Left hindlimb (tissue), 1 donor: ENCODE measurements at regions not wholly inside any gene's neighbourhood (a gene's known extent, or its start where the extent isn't known, plus 50 kb on each side); places are given as distances from the start of the nearest gene placed in this dataset.
"Not testable (repeated sequence)": the region's sequence is repeated elsewhere in the genome, so short reads cannot be mapped to it uniquely, and the experiment has no call there.

Source experiments
- DNase-seq: peaks from one replicate; pipeline ENCODE4 v3.0.0-alpha.2; 2018

DNA sequence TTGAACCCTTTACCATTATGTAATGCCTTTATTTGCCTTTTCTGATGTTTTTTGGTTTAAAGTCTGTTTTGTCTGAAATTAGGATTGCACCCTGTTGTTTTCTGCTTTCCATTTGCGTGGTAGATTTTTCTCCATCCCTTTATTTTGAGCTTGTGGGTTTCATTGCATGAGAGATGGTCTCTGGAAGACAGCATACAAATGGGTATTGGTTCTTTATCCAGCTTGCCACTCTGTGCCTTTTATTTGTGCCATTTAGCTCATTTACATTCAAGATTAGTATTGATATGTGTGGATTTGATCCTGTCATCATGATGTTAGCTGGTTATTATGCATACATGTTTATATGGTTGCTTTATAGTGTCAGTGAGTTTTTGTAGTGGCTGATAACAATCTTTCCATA is 318.7 kb upstream of the PPP2R3A start:
- DNase-seq: no peak

- no peak for DNase-seq
These were observed 316.2 kb upstream of the PPP2R3A start for GRCh38 chr3:135649361-135649760.

DNA sequence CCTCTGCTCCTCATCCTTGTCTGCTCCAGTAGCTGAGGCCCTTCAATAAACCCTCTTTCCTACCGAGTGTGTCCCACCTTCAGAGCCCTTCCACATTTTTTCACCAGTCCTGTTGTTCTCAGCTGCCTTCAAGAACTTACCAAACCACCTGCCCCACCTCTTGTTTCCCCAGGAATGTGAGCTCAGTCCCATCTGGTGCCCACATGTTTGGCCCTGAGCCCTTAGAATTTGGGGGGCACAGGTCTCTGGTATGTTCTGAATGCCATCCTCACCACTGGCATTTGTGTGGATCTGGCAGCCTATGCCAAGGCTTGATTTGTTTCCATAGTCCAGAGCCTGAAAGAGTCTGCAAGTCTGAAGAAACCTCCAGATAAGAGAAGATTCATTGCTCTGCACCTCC is 315.2 kb upstream of the PPP2R3A start:
- DNase-seq: no peak

GRCh38 chr3:135652388-135652787 is 313.1 kb upstream of the PPP2R3A start:
- DNase-seq: no peak

DNA sequence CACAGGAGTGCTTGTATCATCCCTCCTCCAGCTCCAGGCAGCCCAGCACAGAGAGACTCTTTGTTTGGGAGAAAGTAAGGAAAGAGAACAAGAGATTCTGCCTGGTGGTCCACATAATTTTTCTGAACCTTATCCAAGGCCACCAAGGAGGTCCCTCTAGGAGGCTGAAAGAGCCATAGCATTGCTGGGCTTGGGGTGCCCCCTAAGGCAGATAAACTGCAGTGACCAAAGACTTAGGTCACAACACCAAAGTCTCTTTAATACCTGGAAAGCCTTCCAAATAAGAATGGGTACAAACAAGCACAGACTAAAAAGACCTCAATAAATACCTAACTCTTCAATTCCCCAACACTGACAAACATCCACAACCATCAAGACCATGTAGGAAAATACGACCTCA is 310.2 kb upstream of the PPP2R3A start:
- no peak for DNase-seq

DNA sequence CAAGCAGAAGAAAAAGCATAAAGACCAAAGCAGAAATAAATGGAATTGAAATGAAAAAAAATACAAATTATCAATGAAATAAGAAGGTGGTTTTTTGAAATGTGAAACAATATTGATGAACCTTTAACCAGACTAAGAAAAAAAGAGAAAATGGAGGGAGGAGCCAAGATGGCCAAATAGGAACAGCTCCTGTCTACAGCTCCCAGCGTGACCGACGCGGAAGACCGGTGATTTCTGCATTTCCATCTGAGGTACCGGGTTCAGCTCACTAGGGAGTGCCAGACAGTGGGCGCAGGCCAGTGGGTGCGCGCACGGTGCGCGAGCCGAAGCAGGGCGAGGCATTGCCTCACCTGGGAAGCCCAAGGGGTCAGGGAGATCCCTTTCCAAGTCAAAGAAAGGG is 307.1 kb upstream of the PPP2R3A start:
- DNase-seq: not testable (repeated sequence)

DNA sequence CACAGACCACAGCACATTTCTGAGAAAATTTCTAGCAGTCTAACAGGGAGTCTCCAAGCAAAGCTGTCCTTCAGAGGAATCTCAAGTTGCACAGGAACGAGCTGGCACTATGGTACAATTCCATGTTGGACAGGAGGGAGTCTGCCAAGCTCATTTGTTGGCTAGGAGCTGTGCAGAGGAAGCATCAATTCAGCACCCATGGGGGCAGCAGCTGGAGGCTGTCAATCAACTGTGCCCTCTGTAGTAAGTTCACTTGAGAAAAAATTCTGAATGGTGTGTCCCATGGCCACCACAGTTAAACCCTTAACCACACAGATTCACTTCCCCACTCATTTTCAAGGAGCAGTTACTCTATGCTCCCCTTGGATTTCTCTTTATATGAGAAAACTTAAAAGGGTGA is 298.5 kb upstream of the PPP2R3A start:
- DNase-seq: no peak

- no peak for DNase-seq
These were observed 291.0 kb upstream of the PPP2R3A start for GRCh38 chr3:135674508-135674907.

DNA sequence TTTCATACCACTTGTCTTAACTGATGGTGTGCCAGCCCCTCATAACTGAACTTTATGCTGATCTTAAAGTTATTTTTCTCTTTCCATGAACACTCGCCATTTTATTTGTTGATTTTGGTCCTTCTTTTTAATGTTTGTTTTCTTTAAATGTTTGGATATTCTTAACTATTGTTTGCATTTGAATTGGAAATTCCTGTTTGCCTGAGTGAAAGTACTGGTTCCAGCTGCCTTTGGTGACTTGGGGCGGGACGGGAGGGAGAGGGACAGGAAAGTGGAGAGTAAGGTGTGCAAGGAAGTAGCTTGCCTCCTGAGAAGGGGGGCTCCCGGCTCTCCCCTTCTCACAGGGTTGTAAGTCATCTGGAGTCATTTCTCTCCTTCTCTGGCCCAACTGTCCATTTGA is 287.1 kb upstream of the PPP2R3A start:
- DNase-seq: no peak

GRCh38 chr3:135688003-135688402 is 277.5 kb upstream of the PPP2R3A start:
- DNase-seq: no peak

DNA sequence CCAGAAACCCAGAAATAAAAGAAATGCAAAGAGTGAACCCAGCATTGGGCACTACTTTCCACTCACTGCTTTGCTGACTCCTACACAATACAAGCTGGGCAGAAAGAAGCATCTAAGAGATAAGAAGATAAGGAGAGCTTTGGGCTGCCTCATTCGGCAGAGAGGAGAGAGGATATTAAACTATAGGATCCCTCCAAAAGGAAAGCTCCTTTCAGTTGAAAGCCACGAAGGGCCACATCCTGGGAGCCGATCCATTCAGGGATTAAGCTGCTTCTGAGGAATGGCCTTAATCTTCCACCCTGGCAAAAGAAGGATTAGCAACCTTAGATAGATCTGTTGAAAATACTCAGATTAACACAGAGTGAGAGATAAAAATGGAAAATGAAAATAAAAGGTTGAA is 274.9 kb upstream of the PPP2R3A start:
- DNase-seq: no peak

GRCh38 chr3:135691240-135691639 is 274.3 kb upstream of the PPP2R3A start:
- no peak for DNase-seq

GRCh38 chr3:135694142-135694541 is 271.4 kb upstream of the PPP2R3A start:
- no peak for DNase-seq

DNA sequence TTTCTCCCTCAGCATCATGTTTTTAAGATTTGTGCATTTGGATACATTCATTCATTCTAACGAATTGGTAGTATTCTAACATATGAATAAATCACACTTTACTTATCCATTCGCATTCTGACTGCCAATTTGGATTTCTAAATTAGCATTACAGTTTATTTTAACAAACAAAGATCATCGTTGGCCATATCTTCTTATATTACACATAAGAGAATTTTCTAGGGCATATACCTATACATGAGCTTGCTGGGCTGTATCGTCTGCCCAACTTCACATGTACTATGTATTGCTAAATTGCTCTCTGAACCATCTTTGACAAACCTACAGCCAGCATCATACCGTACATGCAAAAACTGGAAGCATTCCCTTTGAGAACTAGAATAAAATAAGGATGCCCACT is 265.8 kb upstream of the PPP2R3A start:
- DNase-seq: no peak

DNA sequence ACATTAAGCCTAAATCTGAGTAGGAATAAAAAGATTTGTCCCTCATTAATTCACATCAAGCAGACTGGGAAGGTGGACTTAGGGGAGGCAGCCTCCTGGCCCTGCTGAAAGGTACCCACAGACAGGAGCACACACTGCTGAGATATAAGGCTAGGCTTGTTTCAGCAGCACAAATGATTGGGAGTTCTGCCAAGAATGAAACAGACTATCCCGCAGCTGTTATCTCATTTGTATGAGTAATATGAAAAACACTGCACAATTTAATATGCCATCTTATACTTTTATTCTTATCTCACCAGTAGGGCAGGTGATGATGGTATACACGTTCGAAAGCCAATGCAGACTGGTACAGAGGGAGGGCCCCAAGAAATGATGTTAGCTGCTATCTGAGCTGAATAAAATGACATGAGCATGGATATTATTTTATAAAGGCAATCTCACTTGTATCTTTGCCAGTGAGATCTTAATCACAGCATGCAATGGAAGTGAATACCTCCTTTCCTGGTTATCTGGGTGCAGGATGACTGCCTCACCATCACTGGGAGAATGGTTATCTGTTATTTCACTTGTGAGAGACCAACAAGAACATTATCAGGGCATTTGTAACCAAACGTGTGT is 258.7 kb upstream of the PPP2R3A start:
- DNase-seq: no peak

DNA sequence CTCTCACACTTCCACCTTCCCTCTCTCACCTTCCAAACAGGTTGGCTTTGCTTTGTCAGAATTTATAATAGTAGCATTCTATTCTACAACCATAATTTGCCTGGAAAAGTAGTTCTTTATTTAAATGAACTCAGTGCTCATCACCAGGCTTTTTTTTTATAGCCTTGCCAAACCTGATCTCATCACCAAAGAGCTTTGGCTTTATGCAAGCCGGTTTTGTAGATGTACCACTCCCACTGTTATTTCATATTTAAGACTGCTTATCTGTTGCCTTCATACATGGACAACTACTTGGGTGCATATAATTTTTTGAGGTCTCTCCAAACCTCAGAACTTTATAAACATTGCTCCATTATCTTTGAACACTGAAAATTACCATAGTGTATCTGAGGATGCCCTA is 246.1 kb upstream of the PPP2R3A start:
- no peak for DNase-seq

DNA sequence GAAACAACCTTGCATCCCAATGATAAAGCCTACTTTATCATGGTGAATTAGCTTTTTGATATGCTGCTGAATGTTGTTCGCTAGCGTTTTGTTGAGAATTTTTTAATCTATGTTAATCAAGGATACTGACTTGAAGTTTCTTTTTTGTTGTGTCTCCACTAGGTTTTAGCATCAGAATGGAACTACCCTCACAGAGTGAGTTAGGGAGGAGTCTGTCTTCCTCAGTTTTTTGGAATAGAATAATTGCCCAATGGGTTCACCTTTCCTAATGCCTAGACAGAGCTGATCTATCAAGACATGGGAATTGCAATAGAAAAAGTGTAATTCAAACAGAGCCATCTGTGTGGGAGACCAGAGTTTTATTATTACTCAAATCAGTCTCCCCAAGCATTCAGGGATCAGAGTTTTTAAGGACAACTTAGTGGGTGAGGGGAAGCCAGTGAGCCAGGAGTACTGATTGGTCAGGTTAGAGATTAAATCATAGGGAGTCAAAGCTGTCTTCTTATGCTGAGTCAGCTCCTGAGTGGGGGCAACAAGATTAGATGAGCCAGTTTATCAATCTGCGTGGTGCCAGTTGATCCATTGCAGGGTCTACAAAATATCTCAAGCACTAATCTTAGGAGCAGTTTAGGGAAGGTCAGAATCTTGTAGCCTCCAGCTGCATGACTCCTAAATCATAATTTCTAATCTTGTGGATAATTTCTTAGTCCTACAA is 237.4 kb upstream of the PPP2R3A start:
- DNase-seq: no peak

- DNase-seq: no peak
These were observed 234.0 kb upstream of the PPP2R3A start for GRCh38 chr3:135731546-135731945.

GRCh38 chr3:135736740-135737139 is 228.8 kb upstream of the PPP2R3A start:
- no peak for DNase-seq

- no peak for DNase-seq
These were observed 225.7 kb upstream of the PPP2R3A start for GRCh38 chr3:135739779-135740178.

DNA sequence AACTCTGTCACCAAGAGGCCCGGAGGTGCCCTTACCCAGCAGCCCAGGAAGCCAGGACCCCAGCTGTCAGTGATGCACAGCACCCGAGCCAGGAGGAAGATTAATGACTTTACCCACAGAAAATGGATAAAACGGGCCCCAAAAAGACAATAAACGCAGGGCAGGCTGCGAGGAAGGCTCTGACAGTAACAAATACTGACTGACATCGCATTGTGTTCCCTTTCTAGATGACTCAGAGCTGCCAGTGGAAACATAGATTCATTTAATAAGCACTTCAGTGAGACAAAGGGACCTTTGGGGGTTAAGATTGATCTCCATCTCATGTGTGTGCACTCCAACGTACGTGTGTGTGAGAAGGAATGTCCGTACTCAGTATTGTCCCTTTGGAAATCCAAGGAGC is 225.3 kb upstream of the PPP2R3A start:
- DNase-seq: no peak

GRCh38 chr3:135740751-135741150 is 224.8 kb upstream of the PPP2R3A start:
- DNase-seq: no peak

- no peak for DNase-seq
These were observed 213.5 kb upstream of the PPP2R3A start for GRCh38 chr3:135751991-135752390.

DNA sequence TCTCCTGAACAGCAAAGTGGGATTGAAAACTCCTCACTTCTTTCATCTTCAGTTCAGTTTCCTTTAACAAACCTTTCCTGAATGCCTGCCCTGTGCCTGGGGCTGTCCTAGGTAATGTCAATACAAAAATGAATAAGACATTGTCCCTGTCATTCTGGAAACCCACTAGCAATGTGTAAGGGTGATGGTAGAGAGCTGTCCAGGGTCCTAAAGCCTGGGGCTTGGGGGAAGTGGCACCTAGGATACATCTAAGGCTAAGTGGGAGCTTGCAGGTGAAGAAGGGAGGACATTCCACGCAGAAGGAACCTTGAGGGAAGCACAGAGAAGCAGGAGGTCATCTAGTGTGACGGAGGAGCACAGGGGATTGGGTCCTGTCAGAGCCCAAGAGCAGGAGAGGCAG is 212.7 kb upstream of the PPP2R3A start:
- DNase-seq: no peak

DNA sequence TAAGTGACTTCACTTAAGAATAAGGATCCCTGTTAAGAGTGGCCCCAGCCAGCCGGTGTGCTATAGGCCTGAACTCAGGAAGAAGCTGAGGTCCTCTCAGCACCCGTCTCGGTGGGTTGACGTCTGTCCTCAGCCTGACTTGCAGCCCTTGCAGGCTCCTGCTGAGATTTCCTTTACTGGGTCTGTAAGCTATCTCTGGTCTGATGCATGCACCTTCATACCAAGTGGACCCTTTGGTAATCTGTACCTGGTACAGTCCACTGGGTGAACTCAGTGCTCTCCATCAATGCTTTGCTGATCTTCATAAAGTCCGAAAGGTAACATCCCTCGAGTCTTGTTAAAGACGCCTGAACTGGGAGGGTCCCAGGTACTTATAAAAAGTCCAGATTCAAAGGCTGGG is 212.0 kb upstream of the PPP2R3A start:
- DNase-seq: no peak
